NB4 (cell line): ENCODE measurements at regions not wholly inside any gene's neighbourhood (a gene's known extent, or its start where the extent isn't known, plus 50 kb on each side); places are given as distances from the start of the nearest gene placed in this dataset.

ENCODE experiments used
- CTCF ChIP-seq: IDR thresholded peaks from one replicate; pipeline ENCODE4 v1.5.1; 2012; ENCODE audit warnings: low read depth, low read length
- MYC ChIP-seq: IDR thresholded peaks from 2 replicates; pipeline ENCODE4 v1.6.1; 2011; ENCODE audit warnings: low read depth, low read length
- POLR2A ChIP-seq: IDR thresholded peaks from 2 replicates; pipeline ENCODE4 v1.6.1; 2011; ENCODE audit warnings: mild to moderate bottlenecking; ENCODE audit not compliant: insufficient read length; ENCODE audit errors: extremely low read depth
- TF ChIP-seq, protein P1 (sequence below): IDR thresholded peaks from 2 replicates; pipeline ENCODE4 v1.6.1; 2011; ENCODE audit warnings: low read depth, low read length

- no peak for TF ChIP-seq POLR2A
- no peak for TF ChIP-seq CTCF
- TF ChIP-seq, protein P1, sequence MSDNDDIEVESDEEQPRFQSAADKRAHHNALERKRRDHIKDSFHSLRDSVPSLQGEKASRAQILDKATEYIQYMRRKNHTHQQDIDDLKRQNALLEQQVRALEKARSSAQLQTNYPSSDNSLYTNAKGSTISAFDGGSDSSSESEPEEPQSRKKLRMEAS, result no peak
- TF ChIP-seq MYC, result no peak
These were observed 107.0 kb upstream of the NGF start for GRCh38 chr1:115445090-115445489.
